SKM-1 (cell line): ENCODE measurements at regions not wholly inside any gene's neighbourhood (a gene's known extent, or its start where the extent isn't known, plus 50 kb on each side); places are given as distances from the start of the nearest gene placed in this dataset.
"Not testable (repeated sequence)": the region's sequence is repeated elsewhere in the genome, so short reads cannot be mapped to it uniquely, and the experiment has no call there.

Experiments used
- DNase-seq: peaks from one replicate; lab custom pipeline; 2025; ENCODE audit not compliant: unreplicated experiment; lab: John Stamatoyannopoulos, UW

GRCh38 chr3:159510988-159511387 lies 477.6 kb upstream of the IL12A start:
- DNase-seq = not testable (repeated sequence)

GRCh38 chr3:159513444-159513843 lies 475.2 kb upstream of the IL12A start:
- no peak for DNase-seq

GRCh38 chr3:159513867-159514380 lies 474.7 kb upstream of the IL12A start:
- DNase-seq = no peak

GRCh38 chr3:159517105-159517504 lies 471.5 kb upstream of the IL12A start:
- no peak for DNase-seq

GRCh38 chr3:159520638-159521037 lies 468.0 kb upstream of the IL12A start:
- no peak for DNase-seq

- DNase-seq = no peak
Observed at GRCh38 chr3:159522276-159522675, 466.4 kb upstream of the IL12A start.

GRCh38 chr3:159528251-159528895 lies 460.3 kb upstream of the IL12A start:
- DNase-seq = no peak

- DNase-seq = no peak
Observed at GRCh38 chr3:159532577-159532976, 456.1 kb upstream of the IL12A start.

- no peak for DNase-seq
Observed at GRCh38 chr3:159534496-159534895, 454.1 kb upstream of the IL12A start.

GRCh38 chr3:159536876-159537275 lies 451.8 kb upstream of the IL12A start:
- DNase-seq = no peak

- no peak for DNase-seq
Observed at GRCh38 chr3:159538507-159538906, 450.1 kb upstream of the IL12A start.

GRCh38 chr3:159540882-159541495 lies 447.6 kb upstream of the IL12A start:
- DNase-seq = no peak

- DNase-seq = no peak
Observed at GRCh38 chr3:159548675-159549335, 439.8 kb upstream of the IL12A start.

GRCh38 chr3:159555205-159555604 lies 433.4 kb upstream of the IL12A start:
- DNase-seq = no peak

GRCh38 chr3:159559771-159560170 lies 428.9 kb upstream of the IL12A start:
- DNase-seq = no peak

- DNase-seq = no peak
Observed at GRCh38 chr3:159560214-159560979, 428.2 kb upstream of the IL12A start.

- no peak for DNase-seq
Observed at GRCh38 chr3:159565313-159565712, 423.3 kb upstream of the IL12A start.

- DNase-seq = no peak
Observed at GRCh38 chr3:159583662-159584061, 405.0 kb upstream of the IL12A start.

GRCh38 chr3:159584421-159584820 lies 404.2 kb upstream of the IL12A start:
- DNase-seq = no peak

- DNase-seq = no peak
Observed at GRCh38 chr3:159586571-159587202, 401.9 kb upstream of the IL12A start.
